ENCODE measurements at regions not wholly inside any gene's neighbourhood (a gene's known extent, or its start where the extent isn't known, plus 50 kb on each side); places are given as distances from the start of the nearest gene placed in this dataset.

DNA sequence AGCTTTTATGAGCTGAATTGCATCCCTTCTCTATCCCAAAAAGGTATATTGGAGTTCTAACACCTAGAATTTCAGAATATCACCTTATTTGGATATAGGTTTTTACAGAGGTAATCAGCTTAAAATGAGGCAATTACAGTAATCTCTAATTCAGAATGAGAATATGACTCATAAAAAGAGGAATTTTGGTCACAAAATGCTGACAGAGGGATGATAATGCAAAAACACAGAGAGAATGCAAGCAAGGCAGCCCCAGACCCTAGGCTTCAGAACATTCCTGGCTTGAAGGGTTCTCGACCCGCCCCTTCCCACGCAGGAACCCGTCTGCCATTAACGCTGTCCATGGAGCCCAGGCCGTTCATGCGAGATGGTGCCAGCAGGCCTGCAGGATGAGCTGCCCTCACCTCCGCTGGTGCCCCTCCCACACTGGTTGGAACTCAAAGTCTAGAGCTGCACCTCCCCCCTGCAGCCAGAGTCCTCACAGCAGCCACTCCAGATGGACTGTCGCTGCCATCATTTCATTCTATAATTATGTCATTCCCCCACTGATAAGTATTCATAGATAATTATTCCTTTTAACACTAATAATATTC lies 1173.4 kb upstream of the ACO1 start:
- TF ChIP-seq, protein P1, sequence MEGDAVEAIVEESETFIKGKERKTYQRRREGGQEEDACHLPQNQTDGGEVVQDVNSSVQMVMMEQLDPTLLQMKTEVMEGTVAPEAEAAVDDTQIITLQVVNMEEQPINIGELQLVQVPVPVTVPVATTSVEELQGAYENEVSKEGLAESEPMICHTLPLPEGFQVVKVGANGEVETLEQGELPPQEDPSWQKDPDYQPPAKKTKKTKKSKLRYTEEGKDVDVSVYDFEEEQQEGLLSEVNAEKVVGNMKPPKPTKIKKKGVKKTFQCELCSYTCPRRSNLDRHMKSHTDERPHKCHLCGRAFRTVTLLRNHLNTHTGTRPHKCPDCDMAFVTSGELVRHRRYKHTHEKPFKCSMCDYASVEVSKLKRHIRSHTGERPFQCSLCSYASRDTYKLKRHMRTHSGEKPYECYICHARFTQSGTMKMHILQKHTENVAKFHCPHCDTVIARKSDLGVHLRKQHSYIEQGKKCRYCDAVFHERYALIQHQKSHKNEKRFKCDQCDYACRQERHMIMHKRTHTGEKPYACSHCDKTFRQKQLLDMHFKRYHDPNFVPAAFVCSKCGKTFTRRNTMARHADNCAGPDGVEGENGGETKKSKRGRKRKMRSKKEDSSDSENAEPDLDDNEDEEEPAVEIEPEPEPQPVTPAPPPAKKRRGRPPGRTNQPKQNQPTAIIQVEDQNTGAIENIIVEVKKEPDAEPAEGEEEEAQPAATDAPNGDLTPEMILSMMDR (IDR thresholded peaks at IDR 0.05; ENCODE audit: low read length), result no peak
- TF ChIP-seq EZH2 (IDR thresholded peaks at IDR 0.05; ENCODE audit: borderline replicate concordance, low read length), result no peak
